ENCODE measurements at regions not wholly inside any gene's neighbourhood (a gene's known extent, or its start where the extent isn't known, plus 50 kb on each side); places are given as distances from the start of the nearest gene placed in this dataset.

DNA sequence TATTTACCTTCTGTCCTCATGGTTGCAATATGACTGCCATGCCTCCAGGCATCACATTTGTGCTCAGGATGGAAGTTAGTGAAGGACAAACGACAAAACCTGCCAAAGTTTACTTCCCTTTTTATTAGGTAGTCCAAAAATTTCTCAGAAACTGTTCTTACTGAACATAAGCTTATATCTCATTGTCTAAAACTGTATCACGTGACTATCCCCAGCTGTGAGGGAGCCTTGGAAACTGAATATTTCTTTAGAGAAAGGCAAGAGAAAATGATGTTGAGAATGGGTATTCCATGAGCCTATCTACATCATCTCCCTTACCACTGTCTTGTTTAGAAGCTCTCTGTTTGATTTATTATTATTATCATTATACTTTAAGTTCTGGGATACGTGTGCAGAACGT lies 169.1 kb upstream of the ADRA1D start:
- TF ChIP-seq CTCF (IDR thresholded peaks at IDR 0.05; ENCODE audit: low read depth, low read length) = no peak
- no peak for TF ChIP-seq EZH2phosphoT487 (IDR thresholded peaks at IDR 0.05; ENCODE audit: low read depth)
